Panc1 (cell line): ENCODE measurements at regions not wholly inside any gene's neighbourhood (a gene's known extent, or its start where the extent isn't known, plus 50 kb on each side); places are given as distances from the start of the nearest gene placed in this dataset.

Experiments
- ATAC-seq: fragments of 200-7000 bp; cut with Tn5 transposase; 2 replicates; pipeline ENCODE4 v1.9.1; 2020; ENCODE audit warnings: mild to moderate bottlenecking, moderate library complexity
- BruUV-seq: library from RNA; stranded (reverse); fragments of 400-500 nt; replicated peaks from 2 replicates; lab custom pipeline; 2021; lab: Mats Ljungman, UMichigan
- CTCF ChIA-PET: fragments of 300-600 bp; sonication (Branson Sonifier 250); formaldehyde crosslinking; loops from one replicate; lab custom pipeline; 2022; ENCODE audit warnings: antibody characterized with exemption; lab: Charles Lee
- POLR2A ChIA-PET: fragments of 300-600 bp; sonication (Branson Sonifier 250); formaldehyde crosslinking; loops from one replicate; lab custom pipeline; 2022; ENCODE audit warnings: antibody characterized with exemption; lab: Charles Lee
- DNase-seq: peaks from one replicate; pipeline ENCODE4 v3.0.0-alpha.2; 2010; ENCODE audit warnings: low read depth, low spot score
- H3K27ac ChIP-seq: 2 replicates; pipeline ENCODE4 v1.5.1; 2011; ENCODE audit warnings: mild to moderate bottlenecking, low read length, inconsistent platforms
- H3K27me3 ChIP-seq: fragments of 200-500 bp; sonication (Bioruptor generic); 2 replicates; pipeline ENCODE4 v1.6.0; 2014; ENCODE audit warnings: low read length, inconsistent platforms; ENCODE audit not compliant: control insufficient read depth, insufficient read depth
- H3K36me3 ChIP-seq: fragments of 200-500 bp; sonication (Bioruptor generic); 2 replicates; pipeline ENCODE4 v1.5.1; 2014; ENCODE audit warnings: inconsistent platforms, mild to moderate bottlenecking, low read length, moderate library complexity; ENCODE audit not compliant: control insufficient read depth, insufficient read depth
- H3K4me1 ChIP-seq: 2 replicates; pipeline ENCODE4 v1.5.1; 2011; ENCODE audit warnings: inconsistent platforms, mild to moderate bottlenecking, low read length, moderate library complexity; ENCODE audit not compliant: control insufficient read depth, insufficient read depth
- H3K4me3 ChIP-seq, 2 experiments: 2 replicates each; pipeline ENCODE4 v1.5.1; 2011 to 2012; ENCODE audit warnings: low read depth in 2 of 2, low read length in 2 of 2, mild to moderate bottlenecking in 2 of 2, inconsistent platforms in 1 of 2, moderate library complexity in 1 of 2
- H3K9me3 ChIP-seq: fragments of 200-500 bp; sonication (Bioruptor generic); 2 replicates; pipeline ENCODE4 v1.5.1; 2014; ENCODE audit warnings: low read depth, mild to moderate bottlenecking, inconsistent platforms, low read length, moderate library complexity; ENCODE audit not compliant: control insufficient read depth, insufficient read depth
- POLR2AphosphoS5 ChIP-seq: IDR thresholded peaks from 2 replicates; pipeline ENCODE4 v1.6.1; 2012; ENCODE audit warnings: mild to moderate bottlenecking, low read depth, low read length, moderate library complexity
- SIN3A ChIP-seq: IDR thresholded peaks from 2 replicates; pipeline ENCODE4 v1.6.1; 2012; ENCODE audit warnings: low read depth, mild to moderate bottlenecking, low read length, moderate library complexity, borderline replicate concordance; ENCODE audit not compliant: insufficient read depth
- TCF7L2 ChIP-seq: IDR thresholded peaks from 2 replicates; pipeline ENCODE4 v1.6.1; 2011; ENCODE audit warnings: mild to moderate bottlenecking, low read depth, low read length, inconsistent platforms
- in situ Hi-C: cut with HindIII; loops from 2 replicates; pipeline ENCODE4 v1.10.0; 2016; ENCODE audit warnings: low sequenced_read_pairs, low pct_unique_long_range_greater_than_20kb
- intact Hi-C: fragments of 100-400 bp; cut with micrococcal nuclease; formaldehyde crosslinking; loops from one replicate; pipeline ENCODE4 v1.10.0; 2022; ENCODE audit not compliant: unreplicated experiment
- TF ChIP-seq, protein P1 (sequence below): fragments of 450-650 bp; IDR thresholded peaks from 2 replicates; pipeline ENCODE4 v1.5.1; 2017; ENCODE audit warnings: mild to moderate bottlenecking
- TF ChIP-seq, protein P2 (sequence below), 2 experiments: IDR thresholded peaks; 2 replicates each; pipeline ENCODE4 v1.6.1; 2011 to 2012; ENCODE audit warnings: low read depth in 2 of 2, control low read depth in 1 of 2, low read length in 1 of 2, mild to moderate bottlenecking in 1 of 2, moderate library complexity in 1 of 2; ENCODE audit not compliant: insufficient read depth in 1 of 2

DNA sequence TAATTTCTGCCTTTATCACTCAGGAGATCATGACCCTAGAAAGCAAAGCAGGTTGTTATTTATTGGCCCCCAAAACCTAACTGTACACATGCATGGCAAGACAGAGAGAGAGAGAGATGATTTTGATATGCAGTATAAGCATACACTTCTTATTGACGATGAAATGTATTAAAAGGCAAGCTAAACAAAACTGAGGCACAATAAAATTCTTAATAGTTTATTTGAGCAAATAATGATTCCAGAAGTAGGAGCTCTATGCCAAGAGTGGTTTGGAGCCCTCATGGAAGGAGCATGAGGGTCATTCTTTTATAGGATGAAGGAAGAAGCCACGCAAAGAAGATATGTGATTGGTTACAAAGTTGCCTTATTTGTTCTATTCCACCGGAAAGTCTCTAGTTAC lies 616.0 kb downstream of the FBXO15 start:
- TF ChIP-seq TCF7L2 (no peak), POLR2AphosphoS5 (no peak), SIN3A (no peak)
- TF ChIP-seq, protein P1, sequence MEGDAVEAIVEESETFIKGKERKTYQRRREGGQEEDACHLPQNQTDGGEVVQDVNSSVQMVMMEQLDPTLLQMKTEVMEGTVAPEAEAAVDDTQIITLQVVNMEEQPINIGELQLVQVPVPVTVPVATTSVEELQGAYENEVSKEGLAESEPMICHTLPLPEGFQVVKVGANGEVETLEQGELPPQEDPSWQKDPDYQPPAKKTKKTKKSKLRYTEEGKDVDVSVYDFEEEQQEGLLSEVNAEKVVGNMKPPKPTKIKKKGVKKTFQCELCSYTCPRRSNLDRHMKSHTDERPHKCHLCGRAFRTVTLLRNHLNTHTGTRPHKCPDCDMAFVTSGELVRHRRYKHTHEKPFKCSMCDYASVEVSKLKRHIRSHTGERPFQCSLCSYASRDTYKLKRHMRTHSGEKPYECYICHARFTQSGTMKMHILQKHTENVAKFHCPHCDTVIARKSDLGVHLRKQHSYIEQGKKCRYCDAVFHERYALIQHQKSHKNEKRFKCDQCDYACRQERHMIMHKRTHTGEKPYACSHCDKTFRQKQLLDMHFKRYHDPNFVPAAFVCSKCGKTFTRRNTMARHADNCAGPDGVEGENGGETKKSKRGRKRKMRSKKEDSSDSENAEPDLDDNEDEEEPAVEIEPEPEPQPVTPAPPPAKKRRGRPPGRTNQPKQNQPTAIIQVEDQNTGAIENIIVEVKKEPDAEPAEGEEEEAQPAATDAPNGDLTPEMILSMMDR, result no peak
- TF ChIP-seq, protein P2, sequence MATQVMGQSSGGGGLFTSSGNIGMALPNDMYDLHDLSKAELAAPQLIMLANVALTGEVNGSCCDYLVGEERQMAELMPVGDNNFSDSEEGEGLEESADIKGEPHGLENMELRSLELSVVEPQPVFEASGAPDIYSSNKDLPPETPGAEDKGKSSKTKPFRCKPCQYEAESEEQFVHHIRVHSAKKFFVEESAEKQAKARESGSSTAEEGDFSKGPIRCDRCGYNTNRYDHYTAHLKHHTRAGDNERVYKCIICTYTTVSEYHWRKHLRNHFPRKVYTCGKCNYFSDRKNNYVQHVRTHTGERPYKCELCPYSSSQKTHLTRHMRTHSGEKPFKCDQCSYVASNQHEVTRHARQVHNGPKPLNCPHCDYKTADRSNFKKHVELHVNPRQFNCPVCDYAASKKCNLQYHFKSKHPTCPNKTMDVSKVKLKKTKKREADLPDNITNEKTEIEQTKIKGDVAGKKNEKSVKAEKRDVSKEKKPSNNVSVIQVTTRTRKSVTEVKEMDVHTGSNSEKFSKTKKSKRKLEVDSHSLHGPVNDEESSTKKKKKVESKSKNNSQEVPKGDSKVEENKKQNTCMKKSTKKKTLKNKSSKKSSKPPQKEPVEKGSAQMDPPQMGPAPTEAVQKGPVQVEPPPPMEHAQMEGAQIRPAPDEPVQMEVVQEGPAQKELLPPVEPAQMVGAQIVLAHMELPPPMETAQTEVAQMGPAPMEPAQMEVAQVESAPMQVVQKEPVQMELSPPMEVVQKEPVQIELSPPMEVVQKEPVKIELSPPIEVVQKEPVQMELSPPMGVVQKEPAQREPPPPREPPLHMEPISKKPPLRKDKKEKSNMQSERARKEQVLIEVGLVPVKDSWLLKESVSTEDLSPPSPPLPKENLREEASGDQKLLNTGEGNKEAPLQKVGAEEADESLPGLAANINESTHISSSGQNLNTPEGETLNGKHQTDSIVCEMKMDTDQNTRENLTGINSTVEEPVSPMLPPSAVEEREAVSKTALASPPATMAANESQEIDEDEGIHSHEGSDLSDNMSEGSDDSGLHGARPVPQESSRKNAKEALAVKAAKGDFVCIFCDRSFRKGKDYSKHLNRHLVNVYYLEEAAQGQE (IDR thresholded peaks at IDR 0.05; ENCODE audit: insufficient read depth in 1 of 2, low read depth in 2 of 2, low read length in 1 of 2), result no peak

DNA sequence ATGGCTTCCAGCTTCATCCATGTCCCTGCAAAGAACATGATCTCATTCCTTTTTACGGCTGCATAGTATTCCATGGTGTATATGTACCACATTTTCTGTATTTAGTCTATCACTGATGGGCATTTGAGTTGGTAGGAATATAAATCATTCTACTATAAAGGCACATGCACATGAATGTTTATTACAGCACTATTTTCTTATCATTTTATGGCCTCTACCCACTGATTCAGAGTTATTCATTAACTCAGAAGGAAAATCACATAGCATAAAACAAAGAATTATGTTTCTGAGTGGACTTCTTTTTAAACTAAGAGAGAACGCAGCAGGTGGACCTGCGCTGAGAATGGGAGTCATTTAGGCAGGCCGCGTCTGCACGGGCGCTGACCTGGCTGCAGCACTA lies 619.6 kb downstream of the FBXO15 start:
- TF ChIP-seq SIN3A, result no peak
- TF ChIP-seq, protein P2 (IDR thresholded peaks at IDR 0.05; ENCODE audit: insufficient read depth in 1 of 2, low read depth in 2 of 2, low read length in 1 of 2), result no peak
- TF ChIP-seq POLR2AphosphoS5, result no peak
- TF ChIP-seq TCF7L2, result no peak
- TF ChIP-seq, protein P1, result no peak
- no peaks in the 10 kb centered on the region for H3K36me3 ChIP-seq
- CTCF ChIA-PET, result no interaction called here
- H3K9me3 ChIP-seq, result no peaks in the 10 kb centered on the region
- no peak overlapping the region for H3K4me3 ChIP-seq
- H3K4me1 ChIP-seq, result no peaks in the 10 kb centered on the region
- POLR2A ChIA-PET, result no interaction called here
- no peaks in the 10 kb centered on the region for H3K27me3 ChIP-seq
- no peak for DNase-seq
- intact Hi-C loops, result no loop called here
- in situ Hi-C loops, result no loop called here
- no peak for ATAC-seq
- no TSS peak for BruUV-seq
- no peak overlapping the region for H3K27ac ChIP-seq

More for the DNA sequence above, 616.0 kb downstream of the FBXO15 start:
- no peak for ATAC-seq
- DNase-seq, result no peak
- ChIA-PET CTCF (no interaction called here), POLR2A (no interaction called here)
- no peaks in the 10 kb centered on the region for H3K27me3 ChIP-seq
- H3K36me3 ChIP-seq, result no peaks in the 10 kb centered on the region
- intact Hi-C loops (no loop called here), in situ Hi-C loops (no loop called here)
- H3K27ac ChIP-seq, result no peak overlapping the region
- BruUV-seq, result no TSS peak
- no peaks in the 10 kb centered on the region for H3K9me3 ChIP-seq
- H3K4me3 ChIP-seq, result no peak overlapping the region
- no peaks in the 10 kb centered on the region for H3K4me1 ChIP-seq
